Neural progenitor cell (in vitro differentiated cells): ENCODE measurements at regions not wholly inside any gene's neighbourhood (a gene's known extent, or its start where the extent isn't known, plus 50 kb on each side); places are given as distances from the start of the nearest gene placed in this dataset.
A peak's percentile ranks its signal among the peaks of the same experiment; 100 is the strongest.

Experiments used
- DNase-seq: peaks from one replicate; pipeline ENCODE4 v3.0.0-alpha.2; 2016; ENCODE audit warnings: low spot score
- H2AFZ ChIP-seq: fragments of 200-600 bp; sonication (generic); replicated peaks from 2 replicates; pipeline ENCODE4 v1.6.1; 2016; ENCODE audit warnings: antibody characterized with exemption
- H3F3A ChIP-seq: fragments of 200-600 bp; sonication (generic); 2 replicates; pipeline ENCODE4 v1.6.1; 2016; ENCODE audit warnings: antibody characterized with exemption, low read depth
- H3K27ac ChIP-seq: fragments of 200-600 bp; sonication (generic); 2 replicates; pipeline ENCODE4 v1.5.1; 2016; ENCODE audit warnings: mild to moderate bottlenecking
- H3K27me3 ChIP-seq: fragments of 200-600 bp; sonication (generic); 2 replicates; pipeline ENCODE4 v1.6.1; 2016; ENCODE audit warnings: mild to moderate bottlenecking, moderate library complexity
- H3K36me3 ChIP-seq: fragments of 200-600 bp; sonication (generic); 2 replicates; pipeline ENCODE4 v1.5.1; 2016
- H3K4me1 ChIP-seq: fragments of 200-600 bp; sonication (generic); 2 replicates; pipeline ENCODE4 v1.6.1; 2016; ENCODE audit warnings: mixed run types
- H3K4me2 ChIP-seq: fragments of 200-600 bp; sonication (generic); 2 replicates; pipeline ENCODE4 v1.6.1; 2016
- H3K4me3 ChIP-seq: fragments of 200-600 bp; sonication (generic); 2 replicates; pipeline ENCODE4 v1.5.1; 2016
- H3K79me2 ChIP-seq: fragments of 200-600 bp; sonication (generic); 2 replicates; pipeline ENCODE4 v1.6.1; 2016; ENCODE audit warnings: low read depth
- H3K9ac ChIP-seq: fragments of 200-600 bp; sonication (generic); 2 replicates; pipeline ENCODE4 v1.6.1; 2016
- H3K9me3 ChIP-seq: fragments of 200-600 bp; sonication (generic); 2 replicates; pipeline ENCODE4 v1.5.1; 2016; ENCODE audit warnings: low read depth
- H4K20me1 ChIP-seq: fragments of 200-600 bp; sonication (generic); 2 replicates; pipeline ENCODE4 v1.6.1; 2016; ENCODE audit warnings: low read depth
- H3K27ac Mint-ChIP-seq: 3 replicates; pipeline ENCODE4 v1.8.0; 2021; ENCODE audit warnings: mixed read lengths
- H3K27me3 Mint-ChIP-seq: 2 replicates; pipeline ENCODE4 v1.8.0; 2022; ENCODE audit warnings: low read depth, mild to moderate bottlenecking, inconsistent platforms, moderate library complexity, mixed read lengths; ENCODE audit not compliant: insufficient read depth
- H3K36me3 Mint-ChIP-seq: 3 replicates; pipeline ENCODE4 v1.8.0; 2021; ENCODE audit warnings: mixed read lengths
- H3K4me1 Mint-ChIP-seq: 3 replicates; pipeline ENCODE4 v1.8.0; 2021; ENCODE audit warnings: mixed read lengths
- H3K4me3 Mint-ChIP-seq: 3 replicates; pipeline ENCODE4 v1.8.0; 2021; ENCODE audit warnings: mild to moderate bottlenecking, moderate library complexity, mixed read lengths
- H3K9me3 Mint-ChIP-seq: 3 replicates; pipeline ENCODE4 v1.8.0; 2020; ENCODE audit warnings: mixed read lengths
- EZH2 ChIP-seq: fragments of 200-600 bp; sonication (generic); IDR thresholded peaks from 2 replicates; pipeline ENCODE4 v1.6.1; 2017; ENCODE audit warnings: antibody characterized with exemption, mild to moderate bottlenecking, moderate library complexity
- EZH2phosphoT487 ChIP-seq: fragments of 200-600 bp; sonication (generic); IDR thresholded peaks from 2 replicates; pipeline ENCODE4 v1.6.1; 2017; ENCODE audit warnings: antibody characterized with exemption
- TF ChIP-seq, protein P1 (sequence below): fragments of 200-600 bp; sonication (generic); IDR thresholded peaks from 2 replicates; pipeline ENCODE4 v1.5.1; 2017; ENCODE audit warnings: antibody characterized with exemption, mild to moderate bottlenecking

DNA sequence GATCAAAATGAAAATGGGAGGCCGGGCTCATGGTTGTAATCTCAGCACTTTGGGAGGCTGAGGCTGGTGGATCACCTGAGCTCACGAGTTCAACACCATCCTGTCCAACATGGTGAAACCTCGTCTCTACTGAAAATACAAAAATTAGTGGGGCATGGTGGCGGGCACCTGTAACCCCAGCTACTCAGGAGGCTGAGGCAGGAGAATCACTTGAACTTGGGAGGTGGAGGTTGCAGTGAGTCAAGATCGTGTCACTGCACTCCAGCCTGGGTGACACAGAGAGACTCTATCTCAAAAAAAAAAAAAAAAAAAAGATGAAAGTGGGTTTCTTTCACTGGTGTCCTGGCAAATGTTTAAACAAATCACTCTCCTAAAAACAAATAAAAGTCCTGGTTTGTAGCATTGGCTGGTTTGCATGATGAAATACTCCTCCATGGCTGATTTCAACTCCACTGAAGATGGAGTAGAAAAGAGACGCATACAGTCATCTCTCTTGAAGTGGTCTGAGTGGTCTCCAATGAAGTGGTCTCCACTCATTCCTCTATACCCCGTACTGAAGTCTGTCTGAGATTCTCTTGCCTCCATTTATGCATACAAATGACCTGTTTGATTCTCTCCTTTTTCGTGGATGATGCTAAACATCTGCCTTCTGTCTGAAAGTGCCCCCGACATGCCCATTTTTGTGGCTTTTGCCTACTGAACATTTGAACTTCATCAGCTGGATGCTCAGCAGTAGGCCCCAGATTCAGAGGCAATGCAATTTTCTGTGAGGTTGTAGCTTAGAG, 153.0 kb upstream of the FAM20A start:
- no peaks in the 10 kb centered on the region for H4K20me1 ChIP-seq
- no peak overlapping the region for H3K9ac ChIP-seq
- Mint-ChIP-seq H3K27me3 (peaks cover 4% of the 10 kb centered on the region), H3K9me3 (peaks cover 4% of the 10 kb centered on the region), H3K27ac (no peak overlapping the region), H3K4me1 (peaks cover 14% of the 10 kb centered on the region), H3K4me3 (no peak overlapping the region), H3K36me3 (no peaks in the 10 kb centered on the region)
- H3K27ac ChIP-seq = no peak overlapping the region
- H3K4me2 ChIP-seq = no peak overlapping the region
- no peak overlapping the region for H3K4me3 ChIP-seq
- peaks cover under 1% of the 10 kb centered on the region for H3K4me1 ChIP-seq
- H2AFZ ChIP-seq = no peak overlapping the region
- DNase-seq = no peak
- no peaks in the 10 kb centered on the region for H3K36me3 ChIP-seq
- H3F3A ChIP-seq = peaks cover 7% of the 10 kb centered on the region
- H3K9me3 ChIP-seq = no peaks in the 10 kb centered on the region
- no peaks in the 10 kb centered on the region for H3K79me2 ChIP-seq
- no peaks in the 10 kb centered on the region for H3K27me3 ChIP-seq
- TF ChIP-seq, protein P1, sequence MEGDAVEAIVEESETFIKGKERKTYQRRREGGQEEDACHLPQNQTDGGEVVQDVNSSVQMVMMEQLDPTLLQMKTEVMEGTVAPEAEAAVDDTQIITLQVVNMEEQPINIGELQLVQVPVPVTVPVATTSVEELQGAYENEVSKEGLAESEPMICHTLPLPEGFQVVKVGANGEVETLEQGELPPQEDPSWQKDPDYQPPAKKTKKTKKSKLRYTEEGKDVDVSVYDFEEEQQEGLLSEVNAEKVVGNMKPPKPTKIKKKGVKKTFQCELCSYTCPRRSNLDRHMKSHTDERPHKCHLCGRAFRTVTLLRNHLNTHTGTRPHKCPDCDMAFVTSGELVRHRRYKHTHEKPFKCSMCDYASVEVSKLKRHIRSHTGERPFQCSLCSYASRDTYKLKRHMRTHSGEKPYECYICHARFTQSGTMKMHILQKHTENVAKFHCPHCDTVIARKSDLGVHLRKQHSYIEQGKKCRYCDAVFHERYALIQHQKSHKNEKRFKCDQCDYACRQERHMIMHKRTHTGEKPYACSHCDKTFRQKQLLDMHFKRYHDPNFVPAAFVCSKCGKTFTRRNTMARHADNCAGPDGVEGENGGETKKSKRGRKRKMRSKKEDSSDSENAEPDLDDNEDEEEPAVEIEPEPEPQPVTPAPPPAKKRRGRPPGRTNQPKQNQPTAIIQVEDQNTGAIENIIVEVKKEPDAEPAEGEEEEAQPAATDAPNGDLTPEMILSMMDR = no peak
- TF ChIP-seq EZH2phosphoT487 = no peak
- TF ChIP-seq EZH2 = no peak

DNA sequence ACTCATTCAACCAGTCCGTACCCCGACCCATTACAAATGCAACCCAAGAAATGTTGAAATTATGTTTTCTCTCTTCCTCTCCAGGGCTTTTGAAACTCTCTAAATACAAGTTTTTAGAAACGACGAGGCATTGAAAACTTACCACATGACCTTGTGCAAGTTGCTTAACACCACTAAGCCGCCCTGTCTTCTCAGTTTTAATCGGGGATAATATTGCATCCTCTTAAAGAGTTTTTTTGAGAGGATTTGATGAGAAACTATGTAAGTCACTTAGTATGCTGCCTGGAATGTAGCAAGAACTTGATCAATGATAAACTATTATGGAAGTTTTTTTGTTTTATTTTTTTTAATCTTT, 149.0 kb upstream of the FAM20A start:
- no peak overlapping the region for H3K4me2 ChIP-seq

DNA sequence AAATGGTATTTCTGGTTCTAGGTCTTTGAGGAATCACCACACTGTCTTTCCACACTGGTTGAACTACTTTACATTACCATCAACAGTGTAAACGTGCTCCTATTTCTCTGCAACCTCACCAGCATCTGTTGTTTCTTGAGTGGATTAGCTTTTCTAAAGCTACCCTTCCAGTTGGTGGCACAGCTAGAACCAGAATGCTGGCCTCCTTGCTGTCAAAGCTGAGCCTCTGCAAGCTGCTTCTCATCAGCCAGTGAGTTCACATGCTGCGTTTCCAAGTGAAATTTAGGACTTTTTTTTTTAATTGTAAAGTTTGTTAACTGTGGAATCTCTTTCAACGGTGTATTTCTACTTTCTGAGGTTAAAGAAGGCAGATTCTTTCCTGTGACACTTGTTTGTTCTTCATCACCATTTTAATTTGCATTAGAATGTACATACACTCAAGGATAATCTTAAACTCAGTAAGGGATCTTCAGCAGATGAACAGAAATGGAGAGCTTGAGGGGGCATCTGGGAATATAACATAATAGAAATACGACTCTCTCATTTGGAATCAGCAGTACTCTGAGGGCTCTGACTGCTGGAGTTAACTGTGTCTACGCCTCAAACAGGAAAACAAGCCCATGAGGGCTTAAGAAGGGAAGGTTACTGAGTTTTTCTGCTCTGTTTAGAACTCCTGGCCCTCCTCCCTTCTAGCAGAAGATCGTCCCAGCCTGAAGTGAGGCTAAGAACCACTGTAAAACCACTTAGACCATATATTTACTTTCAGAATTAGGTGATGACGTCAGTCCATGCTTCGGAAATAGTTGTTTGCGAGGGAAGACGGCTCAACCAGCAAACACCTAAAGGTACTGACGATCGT, 148.4 kb upstream of the FAM20A start:
- no peak overlapping the region for H3K9ac ChIP-seq
- peak; percentile 3 for DNase-seq
- Mint-ChIP-seq H3K36me3 (no peaks in the 10 kb centered on the region), H3K4me3 (no peak overlapping the region), H3K27me3 (no peaks in the 10 kb centered on the region), H3K9me3 (peaks cover 13% of the 10 kb centered on the region), H3K27ac (no peak overlapping the region), H3K4me1 (peaks cover 6% of the 10 kb centered on the region)
- H3K36me3 ChIP-seq = no peaks in the 10 kb centered on the region
- H3K4me3 ChIP-seq = no peak overlapping the region
- peaks cover 7% of the 10 kb centered on the region for H3F3A ChIP-seq
- H4K20me1 ChIP-seq = no peaks in the 10 kb centered on the region
- no peaks in the 10 kb centered on the region for H3K79me2 ChIP-seq
- H3K4me1 ChIP-seq = no peaks in the 10 kb centered on the region
- TF ChIP-seq, protein P1 = no peak
- no peak for TF ChIP-seq EZH2phosphoT487
- TF ChIP-seq EZH2 = no peak
- no peaks in the 10 kb centered on the region for H3K9me3 ChIP-seq
- no peak overlapping the region for H3K27ac ChIP-seq
- no peak overlapping the region for H3K4me2 ChIP-seq
- peak overlapping the region; percentile 15 for H2AFZ ChIP-seq
- H3K27me3 ChIP-seq = no peaks in the 10 kb centered on the region

More for the DNA sequence above, 149.0 kb upstream of the FAM20A start:
- H3K27me3 Mint-ChIP-seq = no peaks in the 10 kb centered on the region
- Histone ChIP-seq H3K27me3 (no peaks in the 10 kb centered on the region), H3K9ac (no peak overlapping the region), H3K79me2 (no peaks in the 10 kb centered on the region), H3K4me1 (no peaks in the 10 kb centered on the region), H4K20me1 (no peaks in the 10 kb centered on the region), H2AFZ (no peak overlapping the region), H3K36me3 (no peaks in the 10 kb centered on the region), H3F3A (peaks cover 7% of the 10 kb centered on the region), H3K4me3 (no peak overlapping the region), H3K27ac (no peak overlapping the region), H3K9me3 (no peaks in the 10 kb centered on the region)
- TF ChIP-seq EZH2phosphoT487 = no peak
- TF ChIP-seq, protein P1 = no peak
- H3K27ac Mint-ChIP-seq = no peak overlapping the region
- peaks cover 9% of the 10 kb centered on the region for H3K4me1 Mint-ChIP-seq
- peaks cover 8% of the 10 kb centered on the region for H3K9me3 Mint-ChIP-seq
- no peak for DNase-seq
- H3K4me3 Mint-ChIP-seq = no peak overlapping the region
- H3K36me3 Mint-ChIP-seq = no peaks in the 10 kb centered on the region
